Mammary epithelial cell (primary cell): ENCODE measurements at regions not wholly inside any gene's neighbourhood (a gene's known extent, or its start where the extent isn't known, plus 50 kb on each side); places are given as distances from the start of the nearest gene placed in this dataset.

ENCODE experiments used
- EZH2 ChIP-seq: IDR thresholded peaks from 2 replicates; pipeline ENCODE4 v1.6.1; 2012; ENCODE audit warnings: low read length, inconsistent platforms, borderline replicate concordance
- TF ChIP-seq, protein P1 (sequence below), 2 donors: IDR thresholded peaks in 1 of 2; conservative IDR thresholded peaks in 1 of 2; 2 replicates each; pipeline ENCODE4 v1.5.1; 2011 to 2012; ENCODE audit warnings: inconsistent platforms in 2 of 2, low read length in 2 of 2, mild to moderate bottlenecking in 2 of 2, control low read depth in 1 of 2, low read depth in 1 of 2; ENCODE audit not compliant: insufficient read depth in 1 of 2; ENCODE audit errors: extremely low read depth in 1 of 2

DNA sequence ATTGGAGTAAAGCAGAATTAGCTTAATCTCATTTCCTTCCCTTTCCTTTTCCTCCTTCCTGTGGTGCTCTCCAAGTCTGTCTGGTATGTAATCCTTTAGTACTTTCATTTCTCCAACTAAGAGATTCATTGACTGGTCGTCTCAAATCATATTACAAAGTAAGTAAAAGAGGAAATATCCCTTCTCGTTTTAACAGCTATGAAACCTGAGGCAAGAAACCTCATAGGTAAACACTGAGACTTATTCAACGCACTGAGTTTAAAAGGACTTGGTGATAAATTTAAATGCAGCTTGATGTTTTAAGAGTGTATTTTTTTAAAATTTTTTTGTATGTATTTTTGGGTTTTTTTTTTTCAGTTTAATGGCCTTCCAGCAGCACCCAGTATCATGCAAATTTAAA, 117.2 kb upstream of the LRRC3B start:
- TF ChIP-seq EZH2: no peak
- TF ChIP-seq, protein P1, sequence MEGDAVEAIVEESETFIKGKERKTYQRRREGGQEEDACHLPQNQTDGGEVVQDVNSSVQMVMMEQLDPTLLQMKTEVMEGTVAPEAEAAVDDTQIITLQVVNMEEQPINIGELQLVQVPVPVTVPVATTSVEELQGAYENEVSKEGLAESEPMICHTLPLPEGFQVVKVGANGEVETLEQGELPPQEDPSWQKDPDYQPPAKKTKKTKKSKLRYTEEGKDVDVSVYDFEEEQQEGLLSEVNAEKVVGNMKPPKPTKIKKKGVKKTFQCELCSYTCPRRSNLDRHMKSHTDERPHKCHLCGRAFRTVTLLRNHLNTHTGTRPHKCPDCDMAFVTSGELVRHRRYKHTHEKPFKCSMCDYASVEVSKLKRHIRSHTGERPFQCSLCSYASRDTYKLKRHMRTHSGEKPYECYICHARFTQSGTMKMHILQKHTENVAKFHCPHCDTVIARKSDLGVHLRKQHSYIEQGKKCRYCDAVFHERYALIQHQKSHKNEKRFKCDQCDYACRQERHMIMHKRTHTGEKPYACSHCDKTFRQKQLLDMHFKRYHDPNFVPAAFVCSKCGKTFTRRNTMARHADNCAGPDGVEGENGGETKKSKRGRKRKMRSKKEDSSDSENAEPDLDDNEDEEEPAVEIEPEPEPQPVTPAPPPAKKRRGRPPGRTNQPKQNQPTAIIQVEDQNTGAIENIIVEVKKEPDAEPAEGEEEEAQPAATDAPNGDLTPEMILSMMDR (conservative IDR thresholded peaks at IDR 0.05 in 1 of 2, IDR thresholded peaks at IDR 0.05 in 1 of 2; ENCODE audit: extremely low read depth in 1 of 2, insufficient read depth in 1 of 2, low read depth in 1 of 2, low read length in 2 of 2): no peak
